Osteocyte (in vitro differentiated cells): ENCODE measurements at regions not wholly inside any gene's neighbourhood (a gene's known extent, or its start where the extent isn't known, plus 50 kb on each side); places are given as distances from the start of the nearest gene placed in this dataset.
"Not testable (repeated sequence)": the region's sequence is repeated elsewhere in the genome, so short reads cannot be mapped to it uniquely, and the experiment has no call there.

Experiments
- DNase-seq: peaks from one replicate; pipeline ENCODE4 v3.0.0; 2021; ENCODE audit warnings: mixed read lengths; ENCODE audit not compliant: unreplicated experiment; ENCODE audit errors: extremely low spot score
- H3K27ac Mint-ChIP-seq: one replicate; pipeline ENCODE4 v1.8.0; 2021; ENCODE audit warnings: mild to moderate bottlenecking, mixed read lengths; ENCODE audit not compliant: unreplicated experiment
- H3K27me3 Mint-ChIP-seq: one replicate; pipeline ENCODE4 v1.8.0; 2021; ENCODE audit warnings: mixed read lengths; ENCODE audit not compliant: unreplicated experiment
- H3K36me3 Mint-ChIP-seq: one replicate; pipeline ENCODE4 v1.8.0; 2021; ENCODE audit warnings: mixed read lengths; ENCODE audit not compliant: unreplicated experiment
- H3K4me1 Mint-ChIP-seq: one replicate; pipeline ENCODE4 v1.8.0; 2021; ENCODE audit warnings: mixed read lengths; ENCODE audit not compliant: unreplicated experiment
- H3K4me3 Mint-ChIP-seq: one replicate; pipeline ENCODE4 v1.8.0; 2021; ENCODE audit warnings: mild to moderate bottlenecking, moderate library complexity, mixed read lengths; ENCODE audit not compliant: unreplicated experiment
- H3K9me3 Mint-ChIP-seq: one replicate; pipeline ENCODE4 v1.8.0; 2021; ENCODE audit warnings: mixed read lengths; ENCODE audit not compliant: unreplicated experiment
- CTCF ChIP-seq: fragments of 200-600 bp; sonication (generic); IDR thresholded peaks from 2 replicates; pipeline ENCODE4 v1.5.0; 2021; ENCODE audit warnings: antibody characterized with exemption, mild to moderate bottlenecking, moderate library complexity

GRCh38 chr14:63147018-63147417 lies 57.2 kb upstream of the RHOJ start:
- H3K4me3 Mint-ChIP-seq: no peak overlapping the region

GRCh38 chr14:63134801-63135200 lies 69.4 kb upstream of the RHOJ start:
- Mint-ChIP-seq H3K9me3 (no peaks in the 10 kb centered on the region), H3K4me1 (no peaks in the 10 kb centered on the region), H3K36me3 (no peaks in the 10 kb centered on the region), H3K27ac (no peak overlapping the region), H3K4me3 (no peak overlapping the region), H3K27me3 (peaks cover 46% of the 10 kb centered on the region)
- peak; percentile 47 for TF ChIP-seq CTCF
- no peak for DNase-seq

More at GRCh38 chr14:63147018-63147417, 57.2 kb upstream of the RHOJ start:
- DNase-seq: no peak
- H3K36me3 Mint-ChIP-seq: no peaks in the 10 kb centered on the region
- H3K4me1 Mint-ChIP-seq: no peaks in the 10 kb centered on the region
- peaks cover 5% of the 10 kb centered on the region for H3K27me3 Mint-ChIP-seq
- no peak overlapping the region for H3K27ac Mint-ChIP-seq
- TF ChIP-seq CTCF: no peak
- H3K9me3 Mint-ChIP-seq: peaks cover 8% of the 10 kb centered on the region

- no peak for TF ChIP-seq CTCF
- Mint-ChIP-seq H3K4me3 (no peak overlapping the region), H3K36me3 (no peaks in the 10 kb centered on the region), H3K27me3 (peaks cover 47% of the 10 kb centered on the region), H3K9me3 (no peaks in the 10 kb centered on the region), H3K4me1 (no peaks in the 10 kb centered on the region), H3K27ac (no peak overlapping the region)
- no peak for DNase-seq
Measured at GRCh38 chr14:63130531-63130930, 73.7 kb upstream of the RHOJ start.

GRCh38 chr14:63106487-63106886 lies 61.2 kb upstream of the KCNH5 start:
- H3K27me3 Mint-ChIP-seq, H3K9me3 Mint-ChIP-seq, DNase-seq, H3K36me3 Mint-ChIP-seq, H3K4me3 Mint-ChIP-seq, H3K4me1 Mint-ChIP-seq, H3K27ac Mint-ChIP-seq: not testable (repeated sequence)

GRCh38 chr14:63100552-63100951 lies 55.3 kb upstream of the KCNH5 start:
- no peak for DNase-seq
- Mint-ChIP-seq H3K27ac (no peak overlapping the region), H3K36me3 (no peaks in the 10 kb centered on the region), H3K4me1 (peaks cover 4% of the 10 kb centered on the region), H3K9me3 (no peaks in the 10 kb centered on the region), H3K27me3 (peaks cover 18% of the 10 kb centered on the region), H3K4me3 (no peak overlapping the region)
- TF ChIP-seq CTCF: no peak

GRCh38 chr14:63096186-63096585 lies 50.9 kb upstream of the KCNH5 start:
- no peak overlapping the region for H3K27ac Mint-ChIP-seq
- H3K36me3 Mint-ChIP-seq: no peaks in the 10 kb centered on the region
- TF ChIP-seq CTCF: no peak
- H3K27me3 Mint-ChIP-seq: peaks cover 26% of the 10 kb centered on the region
- no peaks in the 10 kb centered on the region for H3K4me1 Mint-ChIP-seq
- no peaks in the 10 kb centered on the region for H3K9me3 Mint-ChIP-seq
- DNase-seq: no peak
- no peak overlapping the region for H3K4me3 Mint-ChIP-seq
